PC-9 (cell line): ENCODE measurements at regions not wholly inside any gene's neighbourhood (a gene's known extent, or its start where the extent isn't known, plus 50 kb on each side); places are given as distances from the start of the nearest gene placed in this dataset.

Source experiments
- BruUV-seq: library from RNA; stranded (reverse); fragments of 400-500 nt; replicated peaks from 2 replicates; lab custom pipeline; 2021; lab: Mats Ljungman, UMichigan
- CTCF ChIA-PET: fragments of 300-600 bp; sonication (Branson Sonifier 250); formaldehyde crosslinking; loops from one replicate; lab custom pipeline; 2022; ENCODE audit warnings: antibody characterized with exemption; lab: Charles Lee
- POLR2A ChIA-PET: fragments of 300-600 bp; sonication (Branson Sonifier 250); formaldehyde crosslinking; loops from one replicate; lab custom pipeline; 2022; ENCODE audit warnings: antibody characterized with exemption; ENCODE audit not compliant: unreplicated experiment; lab: Charles Lee
- DNase-seq, 2 experiments: peaks; one replicate each; pipeline versions ENCODE4 v3.0.0 to v3.0.0-alpha.2; 2015 to 2022; ENCODE audit warnings: mixed read lengths in 1 of 2
- H2AFZ ChIP-seq: fragments of 200-600 bp; sonication (generic); 2 replicates; pipeline ENCODE4 v1.8.1; 2017; ENCODE audit warnings: antibody characterized with exemption
- H3F3A ChIP-seq: fragments of 200-600 bp; sonication (generic); 2 replicates; pipeline ENCODE4 v1.8.1; 2017; ENCODE audit warnings: antibody characterized with exemption, mild to moderate bottlenecking, low read depth; ENCODE audit not compliant: insufficient read depth
- H3K27ac ChIP-seq: fragments of 200-600 bp; sonication (generic); 2 replicates; pipeline ENCODE4 v1.6.1; 2016; ENCODE audit warnings: mixed run types
- H3K27me3 ChIP-seq: fragments of 200-600 bp; sonication (generic); 2 replicates; pipeline ENCODE4 v1.6.1; 2016; ENCODE audit warnings: low read depth, mixed run types; ENCODE audit not compliant: insufficient read depth
- H3K36me3 ChIP-seq: fragments of 200-600 bp; sonication (generic); 2 replicates; pipeline ENCODE4 v1.6.1; 2016; ENCODE audit warnings: low read depth, mixed run types
- H3K4me1 ChIP-seq: fragments of 200-600 bp; sonication (generic); replicated peaks from 2 replicates; pipeline ENCODE4 v1.6.1; 2016; ENCODE audit warnings: mixed run types; ENCODE audit not compliant: insufficient read depth
- H3K4me2 ChIP-seq: fragments of 200-600 bp; sonication (generic); 2 replicates; pipeline ENCODE4 v1.6.1; 2017; ENCODE audit warnings: mixed run types
- H3K4me3 ChIP-seq: fragments of 200-600 bp; sonication (generic); 2 replicates; pipeline ENCODE4 v1.6.1; 2016; ENCODE audit warnings: mixed run types
- H3K79me2 ChIP-seq: fragments of 200-600 bp; sonication (generic); 2 replicates; pipeline ENCODE4 v1.6.1; 2017; ENCODE audit warnings: low read depth, mixed run types
- H3K9me2 ChIP-seq: fragments of 200-600 bp; sonication (generic); 2 replicates; pipeline ENCODE4 v1.8.1; 2017; ENCODE audit warnings: mild to moderate bottlenecking; ENCODE audit not compliant: insufficient read depth
- H3K9me3 ChIP-seq: fragments of 200-600 bp; sonication (generic); 2 replicates; pipeline ENCODE4 v1.8.1; 2016; ENCODE audit warnings: low read depth; ENCODE audit not compliant: insufficient read depth
- H4K20me1 ChIP-seq: fragments of 200-600 bp; sonication (generic); 2 replicates; pipeline ENCODE4 v1.8.1; 2017; ENCODE audit not compliant: insufficient read depth
- EZH2 ChIP-seq: fragments of 200-600 bp; sonication (generic); IDR thresholded peaks from 2 replicates; pipeline ENCODE4 v1.8.0; 2017; ENCODE audit warnings: antibody characterized with exemption, low read depth
- intact Hi-C: fragments of 100-400 bp; cut with micrococcal nuclease; formaldehyde crosslinking; loops from one replicate; pipeline ENCODE4 v1.10.0; 2022; ENCODE audit not compliant: unreplicated experiment
- TF ChIP-seq, protein P1 (sequence below): fragments of 200-600 bp; sonication (generic); conservative IDR thresholded peaks from 2 replicates; pipeline ENCODE4 v1.6.1; 2017; ENCODE audit warnings: mixed run types, antibody characterized with exemption, mild to moderate bottlenecking, moderate library complexity

DNA sequence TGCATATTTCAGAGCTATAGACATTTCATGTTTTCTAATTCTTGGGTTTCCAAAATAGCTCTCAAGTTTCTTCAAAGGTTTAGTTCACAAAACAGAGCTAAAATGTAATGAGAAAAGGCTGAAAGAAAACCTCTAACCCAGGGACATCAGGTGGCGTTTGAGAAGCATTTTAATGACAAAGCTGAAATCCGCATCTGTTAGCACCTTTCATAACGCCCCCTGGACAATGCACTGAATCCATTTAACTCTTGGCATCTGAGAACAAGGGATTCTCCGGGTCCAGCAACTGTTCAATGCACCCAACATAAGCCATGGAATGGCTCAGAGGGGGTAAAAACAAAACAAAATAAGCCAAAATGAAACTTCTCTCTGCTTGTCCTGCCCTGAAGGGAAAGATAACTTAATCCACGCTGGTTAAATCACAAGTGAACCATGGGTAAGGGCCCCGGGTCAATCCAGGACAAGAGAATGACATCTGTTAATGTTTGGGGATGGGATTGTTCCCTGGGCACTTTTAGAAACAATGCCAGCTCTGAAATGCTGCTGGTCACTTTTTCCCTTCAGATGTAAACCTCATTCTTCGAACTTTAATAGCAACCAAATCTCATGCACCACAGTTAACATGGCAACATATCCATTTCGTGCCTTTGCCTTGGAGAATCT lies 466.2 kb upstream of the ADAMTS9 start:
- no TSS peak for BruUV-seq
- no peak overlapping the region for H3K27ac ChIP-seq

DNA sequence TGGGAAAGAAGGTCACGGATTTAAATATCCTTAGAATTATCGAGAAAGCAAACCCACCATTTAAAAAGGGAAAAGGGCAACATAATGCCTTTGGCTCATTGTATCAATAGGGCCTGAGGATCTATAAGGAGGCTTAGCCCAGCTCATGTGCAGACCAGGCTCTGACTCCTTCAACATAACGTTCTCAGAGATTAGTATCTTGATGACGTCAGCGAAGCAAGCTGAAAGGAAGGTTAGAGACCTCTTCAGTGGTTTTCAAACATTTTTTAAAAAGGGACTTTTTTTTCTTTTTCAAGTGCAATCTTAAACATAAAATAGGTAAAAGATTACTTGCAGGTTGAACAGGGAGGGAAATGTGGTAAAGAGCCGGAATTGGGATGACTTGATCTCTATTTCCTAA lies 463.9 kb upstream of the ADAMTS9 start:
- Histone ChIP-seq H3K4me3 (no peak overlapping the region), H3K79me2 (no peaks in the 10 kb centered on the region), H3F3A (0 out of 2 replicates have a peak, but pooled peaks cover 2% of the 10 kb centered on the region), H3K9me3 (no peaks in the 10 kb centered on the region), H2AFZ (no peak overlapping the region), H3K9me2 (no peaks in the 10 kb centered on the region), H3K27ac (no peak overlapping the region), H3K27me3 (no peaks in the 10 kb centered on the region), H3K4me2 (no peak overlapping the region), H3K4me1 (peaks cover 8% of the 10 kb centered on the region), H4K20me1 (no peaks in the 10 kb centered on the region), H3K36me3 (no peaks in the 10 kb centered on the region)
- BruUV-seq = no TSS peak
- DNase-seq = no peak
- TF ChIP-seq EZH2 = no peak
- TF ChIP-seq, protein P1, sequence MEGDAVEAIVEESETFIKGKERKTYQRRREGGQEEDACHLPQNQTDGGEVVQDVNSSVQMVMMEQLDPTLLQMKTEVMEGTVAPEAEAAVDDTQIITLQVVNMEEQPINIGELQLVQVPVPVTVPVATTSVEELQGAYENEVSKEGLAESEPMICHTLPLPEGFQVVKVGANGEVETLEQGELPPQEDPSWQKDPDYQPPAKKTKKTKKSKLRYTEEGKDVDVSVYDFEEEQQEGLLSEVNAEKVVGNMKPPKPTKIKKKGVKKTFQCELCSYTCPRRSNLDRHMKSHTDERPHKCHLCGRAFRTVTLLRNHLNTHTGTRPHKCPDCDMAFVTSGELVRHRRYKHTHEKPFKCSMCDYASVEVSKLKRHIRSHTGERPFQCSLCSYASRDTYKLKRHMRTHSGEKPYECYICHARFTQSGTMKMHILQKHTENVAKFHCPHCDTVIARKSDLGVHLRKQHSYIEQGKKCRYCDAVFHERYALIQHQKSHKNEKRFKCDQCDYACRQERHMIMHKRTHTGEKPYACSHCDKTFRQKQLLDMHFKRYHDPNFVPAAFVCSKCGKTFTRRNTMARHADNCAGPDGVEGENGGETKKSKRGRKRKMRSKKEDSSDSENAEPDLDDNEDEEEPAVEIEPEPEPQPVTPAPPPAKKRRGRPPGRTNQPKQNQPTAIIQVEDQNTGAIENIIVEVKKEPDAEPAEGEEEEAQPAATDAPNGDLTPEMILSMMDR = no peak
- intact Hi-C loops = no loop called here
- CTCF ChIA-PET = no interaction called here
- POLR2A ChIA-PET = no interaction called here

More for the DNA sequence above, 466.2 kb upstream of the ADAMTS9 start:
- no peak overlapping the region for H3K4me2 ChIP-seq
- no peaks in the 10 kb centered on the region for H3K9me3 ChIP-seq
- no peaks in the 10 kb centered on the region for H3F3A ChIP-seq
- no peak overlapping the region for H3K4me3 ChIP-seq
- POLR2A ChIA-PET = no interaction called here
- no peaks in the 10 kb centered on the region for H3K27me3 ChIP-seq
- no peaks in the 10 kb centered on the region for H4K20me1 ChIP-seq
- intact Hi-C loops = no loop called here
- TF ChIP-seq, protein P1 = no peak
- no peak for TF ChIP-seq EZH2
- H3K9me2 ChIP-seq = no peaks in the 10 kb centered on the region
- no peaks in the 10 kb centered on the region for H3K4me1 ChIP-seq
- H3K79me2 ChIP-seq = no peaks in the 10 kb centered on the region
- no peaks in the 10 kb centered on the region for H3K36me3 ChIP-seq
- no peak for DNase-seq
- CTCF ChIA-PET = interaction anchor here (0.7 kb wide), 1 partner anchor 10 kb away, joined by 4 read pairs; no protein-coding TSS in a partner anchor
- H2AFZ ChIP-seq = no peak overlapping the region

DNA sequence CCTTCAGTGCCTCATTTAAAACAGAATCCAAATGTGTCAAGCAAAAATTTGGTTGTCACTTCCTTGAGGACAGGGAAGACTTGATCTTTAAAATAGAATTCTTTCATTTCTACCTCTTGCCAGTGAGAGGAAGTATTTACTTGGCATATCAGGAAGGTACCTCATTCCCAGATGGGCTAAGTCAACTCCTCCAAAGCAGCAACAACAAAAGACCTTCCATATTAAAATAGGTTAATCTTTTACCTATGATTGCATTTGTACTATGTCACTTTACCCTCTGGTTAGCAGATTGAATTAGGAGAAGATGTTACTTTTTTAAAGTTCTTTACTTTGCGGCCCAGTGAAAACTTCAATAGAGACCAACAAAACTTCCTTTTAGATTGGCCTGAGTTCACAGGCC lies 462.1 kb upstream of the ADAMTS9 start:
- CTCF ChIA-PET = no interaction called here
- no TSS peak for BruUV-seq

More for the DNA sequence above, 462.1 kb upstream of the ADAMTS9 start:
- POLR2A ChIA-PET = no interaction called here
- Histone ChIP-seq H3K4me1 (peaks cover 18% of the 10 kb centered on the region), H3K4me2 (no peak overlapping the region), H3K27me3 (no peaks in the 10 kb centered on the region), H3K27ac (no peak overlapping the region), H2AFZ (no peak overlapping the region), H3K79me2 (no peaks in the 10 kb centered on the region), H3K9me2 (no peaks in the 10 kb centered on the region), H3K4me3 (no peak overlapping the region), H3K36me3 (no peaks in the 10 kb centered on the region), H3F3A (peaks cover 15% of the 10 kb centered on the region; the same call in 1 of the 2 replicates), H4K20me1 (no peaks in the 10 kb centered on the region), H3K9me3 (no peaks in the 10 kb centered on the region)
- no peak for TF ChIP-seq EZH2
- TF ChIP-seq, protein P1 = no peak
- intact Hi-C loops = loop anchor here (5.0 kb wide), 1 partner anchor 463 kb away; the partner anchor contains the start of gene ADAMTS9
- no peak for DNase-seq
